Activated effector memory CD4-positive, alpha-beta T cell treated with anti-CD3 and anti-CD28 coated beads, Interleukin-2, amount 50 U/mL, for 16 hours (primary cell): ENCODE measurements at regions not wholly inside any gene's neighbourhood (a gene's known extent, or its start where the extent isn't known, plus 50 kb on each side); places are given as distances from the start of the nearest gene placed in this dataset.

Source experiments
- DNase-seq: peaks from one replicate; pipeline ENCODE4 v3.0.0-alpha.2; 2020

GRCh38 chr14:96986256-96987085 lies 189.3 kb downstream of the VRK1 start:
- no peak for DNase-seq

DNA sequence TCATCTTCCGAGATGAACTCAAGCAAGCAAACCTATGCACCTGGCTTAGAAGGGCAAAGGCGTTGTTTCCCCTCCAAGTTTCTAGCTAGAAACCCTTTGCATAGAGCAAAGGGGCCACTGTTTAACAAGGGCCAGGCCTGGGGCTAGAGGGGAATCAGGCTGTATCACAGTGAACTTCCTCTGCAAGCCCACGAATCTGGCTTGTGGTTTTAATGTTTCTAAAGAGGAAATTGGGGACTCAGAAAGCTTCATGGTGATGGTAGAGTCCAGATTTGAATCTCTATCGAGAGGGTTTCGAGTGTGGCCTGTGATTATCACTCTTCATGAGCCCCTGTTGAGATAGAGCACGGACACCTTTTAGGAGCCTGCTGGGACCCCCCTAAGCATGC lies 189.9 kb downstream of the VRK1 start:
- no peak for DNase-seq

DNA sequence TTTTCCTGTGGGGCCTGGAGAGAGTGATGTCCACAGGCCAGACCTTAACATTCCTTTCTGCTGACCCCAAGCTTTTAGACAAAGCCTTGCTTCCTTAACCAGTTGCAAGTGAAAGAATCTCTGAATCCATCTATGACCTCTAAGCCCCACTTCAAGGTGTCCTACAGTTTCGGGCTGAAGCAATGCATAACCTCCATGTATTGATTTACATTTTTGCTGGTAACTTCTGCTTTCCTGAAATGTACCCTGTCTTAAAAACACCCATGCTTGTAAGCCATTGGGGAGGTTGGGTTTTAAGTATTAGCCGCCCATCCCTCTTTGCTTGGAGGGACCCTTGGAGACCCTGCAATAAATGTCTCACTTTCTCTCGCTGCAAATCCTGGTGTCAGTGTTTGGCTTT lies 190.6 kb downstream of the VRK1 start:
- DNase-seq = no peak

- DNase-seq = no peak
Observed at GRCh38 chr14:96989306-96989705, 192.1 kb downstream of the VRK1 start.

GRCh38 chr14:96991226-96991625 lies 194.0 kb downstream of the VRK1 start:
- DNase-seq = no peak

GRCh38 chr14:96994999-96995398 lies 197.8 kb downstream of the VRK1 start:
- DNase-seq = no peak

- DNase-seq = no peak
Observed at GRCh38 chr14:96997269-96997668, 200.1 kb downstream of the VRK1 start.

DNA sequence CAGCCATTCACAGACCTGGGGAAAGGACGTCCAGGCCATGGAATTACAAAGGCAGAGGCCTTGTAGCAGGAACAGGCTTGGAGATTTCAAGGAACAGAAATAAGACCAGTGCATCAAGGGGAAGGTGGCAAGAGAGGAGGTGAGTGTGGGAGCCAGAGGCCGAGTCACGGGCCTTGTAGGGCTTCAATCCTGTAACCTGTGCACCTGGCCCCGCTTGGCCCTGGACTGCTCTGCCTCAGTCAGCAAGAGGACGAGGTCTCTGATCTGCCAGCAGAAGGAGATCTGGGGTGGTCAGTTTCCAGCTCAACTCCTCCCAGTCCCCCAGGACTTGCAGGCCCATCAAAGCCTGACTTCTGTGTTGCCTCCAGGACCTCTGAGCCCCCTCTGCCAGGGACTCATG lies 200.8 kb downstream of the VRK1 start:
- DNase-seq = no peak

GRCh38 chr14:96999654-97000155 lies 202.5 kb downstream of the VRK1 start:
- no peak for DNase-seq

GRCh38 chr14:97002454-97002853 lies 205.3 kb downstream of the VRK1 start:
- DNase-seq = no peak

GRCh38 chr14:97005934-97006333 lies 208.8 kb downstream of the VRK1 start:
- DNase-seq = no peak

GRCh38 chr14:97010491-97011160 lies 213.4 kb downstream of the VRK1 start:
- DNase-seq = no peak

- no peak for DNase-seq
Observed at GRCh38 chr14:97013878-97014277, 216.7 kb downstream of the VRK1 start.

- no peak for DNase-seq
Observed at GRCh38 chr14:97021001-97021400, 223.8 kb downstream of the VRK1 start.

DNA sequence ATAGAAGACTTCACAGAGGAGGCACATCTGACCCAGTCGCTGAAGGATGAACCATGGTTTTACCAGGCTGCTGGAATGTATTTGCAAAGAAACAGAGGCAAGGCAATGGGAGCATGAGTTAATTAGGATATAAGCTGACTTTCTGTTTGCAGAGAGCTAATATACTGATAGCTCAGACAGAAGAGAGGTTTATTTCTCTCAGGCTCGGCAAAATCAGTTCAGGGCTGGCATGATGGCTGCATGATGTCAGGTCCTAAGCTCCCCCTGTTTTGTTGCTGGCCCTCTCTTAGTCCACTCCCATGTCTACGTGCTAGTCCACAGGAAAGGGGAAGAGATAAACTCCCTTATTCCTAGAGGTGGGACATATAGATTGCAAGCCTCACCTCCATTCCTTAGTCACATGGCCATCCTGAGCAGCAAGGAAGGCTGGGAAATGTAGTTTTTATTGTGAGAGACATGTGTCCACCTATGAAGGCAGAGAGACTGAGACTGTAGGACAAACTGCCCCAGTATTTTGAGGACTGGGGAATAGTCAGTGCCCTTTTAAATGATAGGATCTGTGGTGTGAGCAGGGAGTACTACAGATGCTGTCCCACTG lies 224.5 kb downstream of the VRK1 start:
- DNase-seq = no peak

GRCh38 chr14:97022741-97023140 lies 225.6 kb downstream of the VRK1 start:
- DNase-seq = no peak

GRCh38 chr14:97023871-97024270 lies 226.7 kb downstream of the VRK1 start:
- no peak for DNase-seq

GRCh38 chr14:97024300-97024699 lies 227.1 kb downstream of the VRK1 start:
- no peak for DNase-seq

- DNase-seq = no peak
Observed at GRCh38 chr14:97025722-97026121, 228.5 kb downstream of the VRK1 start.

GRCh38 chr14:97027256-97027999 lies 230.2 kb downstream of the VRK1 start:
- DNase-seq = no peak

- DNase-seq = no peak
Observed at GRCh38 chr14:97028382-97028781, 231.2 kb downstream of the VRK1 start.

GRCh38 chr14:97029800-97030199 lies 232.6 kb downstream of the VRK1 start:
- no peak for DNase-seq

DNA sequence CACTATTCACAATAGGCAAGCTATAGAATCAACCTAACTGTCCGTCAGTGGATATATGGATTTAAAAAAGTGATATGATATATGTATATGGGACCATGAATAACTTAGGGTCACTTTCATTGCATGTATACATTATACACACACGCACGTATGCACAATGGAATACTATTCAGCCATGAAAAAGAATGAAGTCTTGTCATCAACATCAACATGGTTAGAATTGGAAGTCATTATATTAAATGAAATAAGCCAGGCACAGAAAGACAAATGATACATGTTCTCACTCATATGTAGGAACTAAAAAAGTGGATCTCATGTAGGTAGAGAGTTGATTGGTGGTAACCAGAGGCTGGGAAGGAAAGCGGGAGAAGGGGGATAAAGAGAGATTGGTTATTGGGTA lies 234.3 kb downstream of the VRK1 start:
- no peak for DNase-seq
